Psoas muscle (tissue), 7 donors: ENCODE measurements at regions not wholly inside any gene's neighbourhood (a gene's known extent, or its start where the extent isn't known, plus 50 kb on each side); places are given as distances from the start of the nearest gene placed in this dataset.

Experiments used
- ATAC-seq, 4 donors: fragments of 200-7000 bp; cut with Tn5 transposase; one replicate each; pipeline ENCODE4 v1.9.1; 2020; ENCODE audit warnings: moderate library complexity in 3 of 4, mild to moderate bottlenecking in 2 of 4
- DNase-seq, 2 donors: peaks; one replicate each; pipeline ENCODE4 v3.0.0-alpha.2; 2020
- H3K27ac ChIP-seq: fragments of 200-600 bp; one replicate; pipeline ENCODE4 v1.8.0; 2022
- H3K27me3 ChIP-seq, 3 donors: fragments of 200-600 bp in 1 of 3; one replicate each; pipeline versions ENCODE4 v1.6.1 to v1.8.0; 2013 to 2022; ENCODE audit warnings: low read length in 2 of 3, mild to moderate bottlenecking in 2 of 3, moderate library complexity in 1 of 3; ENCODE audit not compliant: insufficient read depth in 3 of 3
- H3K36me3 ChIP-seq, 2 donors: fragments of 200-600 bp in 1 of 2; one replicate each; pipeline versions ENCODE4 v1.6.1 to v1.8.0; 2013 to 2022; ENCODE audit warnings: low read depth in 1 of 2, mild to moderate bottlenecking in 1 of 2, moderate library complexity in 1 of 2; ENCODE audit not compliant: insufficient read depth in 1 of 2
- H3K4me1 ChIP-seq: fragments of 200-600 bp; one replicate; pipeline ENCODE4 v1.8.0; 2022
- H3K4me3 ChIP-seq: fragments of 200-600 bp; one replicate; pipeline ENCODE4 v1.8.0; 2022; ENCODE audit warnings: mild to moderate bottlenecking
- H3K9me3 ChIP-seq: fragments of 200-600 bp; one replicate; pipeline ENCODE4 v1.8.0; 2022
- WGBS, 3 donors: extraction: QIAGEN DNeasy Blood & Tissue Kit; methylation state at CpG; one replicate each; pipeline versions ENCODE4 v1.1.6 to v1.1.7; 2013; 5-methylcytosine and 5-hydroxymethylcytosine counted together
- intact Hi-C, 2 donors: fragments of 100-400 bp; cut with DNase I; formaldehyde crosslinking; loops; one replicate each; pipeline versions ENCODE4 v1.11.0 to v1.14.2; 2022
- TF ChIP-seq, protein P1 (sequence below): fragments of 200-600 bp; IDR thresholded peaks from one replicate; pipeline ENCODE4 v1.8.0; 2022; ENCODE audit warnings: antibody characterized with exemption
- donor health status: healthy with polysubstance abuse.
- donor health status: DM: no; HTN: no; CAD: no; lungs with moderate emphysema.
- donor health status: Bipolar disorder and iron deficiency.
- donor health status: healthy.
- donor health status: DM: yes; HTN: yes; CAD: no.
- donor health status: DM: no; HTN: no; CAD: no.
- donor health status: DM: yes; HTN: yes; CAD: no.

DNA sequence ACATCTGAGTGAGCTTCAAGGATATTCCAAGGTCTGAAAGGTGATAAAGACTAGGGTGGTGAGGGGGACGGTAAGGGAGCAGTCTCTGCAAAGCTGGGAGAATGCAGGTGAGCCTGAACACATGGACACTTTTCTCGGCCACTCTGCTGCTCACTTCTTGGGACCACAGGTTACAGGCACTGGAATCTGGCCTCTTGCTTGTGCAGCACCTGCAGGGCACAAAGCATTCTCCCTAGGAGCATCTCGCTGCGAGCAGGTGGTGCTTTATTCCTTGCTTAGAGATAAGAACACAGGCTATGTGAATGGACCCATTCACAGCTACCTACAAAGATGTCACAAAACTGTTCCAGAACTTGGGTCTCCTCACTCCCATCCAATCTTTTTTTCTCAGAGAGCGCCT is 153.2 kb downstream of the DDX1 start:
- no peaks in the 10 kb centered on the region for H3K27me3 ChIP-seq
- no peaks in the 10 kb centered on the region for H3K9me3 ChIP-seq
- no peak overlapping the region for H3K27ac ChIP-seq
- ATAC-seq (no peak), DNase-seq (no peak)
- 97 to 99% (median 97%) methylated on average over 5 of the region's 5 CpGs for WGBS, 3 donors
- no peaks in the 10 kb centered on the region for H3K4me1 ChIP-seq
- H3K4me3 ChIP-seq = no peak overlapping the region
- TF ChIP-seq, protein P1, sequence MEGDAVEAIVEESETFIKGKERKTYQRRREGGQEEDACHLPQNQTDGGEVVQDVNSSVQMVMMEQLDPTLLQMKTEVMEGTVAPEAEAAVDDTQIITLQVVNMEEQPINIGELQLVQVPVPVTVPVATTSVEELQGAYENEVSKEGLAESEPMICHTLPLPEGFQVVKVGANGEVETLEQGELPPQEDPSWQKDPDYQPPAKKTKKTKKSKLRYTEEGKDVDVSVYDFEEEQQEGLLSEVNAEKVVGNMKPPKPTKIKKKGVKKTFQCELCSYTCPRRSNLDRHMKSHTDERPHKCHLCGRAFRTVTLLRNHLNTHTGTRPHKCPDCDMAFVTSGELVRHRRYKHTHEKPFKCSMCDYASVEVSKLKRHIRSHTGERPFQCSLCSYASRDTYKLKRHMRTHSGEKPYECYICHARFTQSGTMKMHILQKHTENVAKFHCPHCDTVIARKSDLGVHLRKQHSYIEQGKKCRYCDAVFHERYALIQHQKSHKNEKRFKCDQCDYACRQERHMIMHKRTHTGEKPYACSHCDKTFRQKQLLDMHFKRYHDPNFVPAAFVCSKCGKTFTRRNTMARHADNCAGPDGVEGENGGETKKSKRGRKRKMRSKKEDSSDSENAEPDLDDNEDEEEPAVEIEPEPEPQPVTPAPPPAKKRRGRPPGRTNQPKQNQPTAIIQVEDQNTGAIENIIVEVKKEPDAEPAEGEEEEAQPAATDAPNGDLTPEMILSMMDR = no peak
- H3K36me3 ChIP-seq = no peaks in the 10 kb centered on the region
- intact Hi-C loops = loop anchor here in 1 of 2 donors (1.0 kb wide), 1 partner anchor 23 kb away; no protein-coding TSS in a partner anchor

GRCh38 chr2:15745350-15745749 is 153.7 kb downstream of the DDX1 start:
- H3K27ac ChIP-seq = no peak overlapping the region
- H3K4me1 ChIP-seq = peaks cover 4% of the 10 kb centered on the region
- WGBS, 3 donors = 72 to 85% (median 83%) methylated on average over 3 of the region's 3 CpGs
- DNase-seq (no peak), ATAC-seq (no peak)
- H3K9me3 ChIP-seq = no peaks in the 10 kb centered on the region
- H3K4me3 ChIP-seq = no peak overlapping the region
- H3K36me3 ChIP-seq = no peaks in the 10 kb centered on the region
- intact Hi-C loops = no loop called here
- no peaks in the 10 kb centered on the region for H3K27me3 ChIP-seq
- TF ChIP-seq, protein P1 = no peak

DNA sequence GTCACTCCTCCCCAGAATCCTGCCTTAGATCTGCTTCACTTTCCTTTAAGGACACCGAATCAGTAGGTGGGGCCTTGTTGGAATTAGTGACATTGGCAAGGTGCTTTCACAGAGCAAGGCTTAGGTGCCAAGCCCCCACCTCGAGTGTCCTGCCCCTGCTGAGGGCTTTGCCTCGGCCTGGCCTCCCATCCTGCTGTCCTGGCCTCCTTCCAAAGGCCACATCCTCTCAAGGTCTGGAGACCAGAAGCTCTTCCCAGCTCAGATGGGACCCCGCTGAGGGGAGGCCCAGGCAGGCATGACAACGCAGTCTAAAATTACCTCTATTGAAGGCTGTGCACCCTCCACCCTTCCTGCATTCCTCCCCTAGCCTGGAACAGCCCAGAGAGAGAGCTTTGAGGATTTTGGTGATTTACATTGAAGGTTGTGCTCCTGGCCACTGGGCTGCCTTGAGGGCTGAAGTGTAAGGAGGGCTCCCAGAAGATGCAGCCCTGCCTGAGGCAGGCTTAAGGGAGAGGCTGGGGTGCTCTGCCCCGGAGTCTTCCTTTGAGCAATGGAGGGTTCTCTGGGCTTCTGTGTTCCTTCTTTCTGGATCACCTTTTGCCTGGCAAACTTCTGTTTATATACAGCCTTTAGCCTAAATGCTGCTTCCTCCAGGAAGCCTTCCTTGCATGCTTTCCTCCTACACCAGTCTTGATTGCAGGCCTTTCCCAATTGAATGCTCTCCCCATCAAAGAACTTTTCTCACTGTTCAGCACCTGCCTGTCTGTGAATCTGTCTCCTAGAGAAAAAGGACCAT is 154.4 kb downstream of the DDX1 start:
- no peaks in the 10 kb centered on the region for H3K36me3 ChIP-seq
- no peak for DNase-seq
- TF ChIP-seq, protein P1 = no peak
- 67 to 76% (median 69%) methylated on average over 6 of the region's 6 CpGs for WGBS, 3 donors
- no peaks in the 10 kb centered on the region for H3K9me3 ChIP-seq
- intact Hi-C loops = no loop called here
- no peak overlapping the region for H3K27ac ChIP-seq
- no peak overlapping the region for H3K4me3 ChIP-seq
- H3K27me3 ChIP-seq = no peaks in the 10 kb centered on the region
- H3K4me1 ChIP-seq = peaks cover 6% of the 10 kb centered on the region
- ATAC-seq = no peak

DNA sequence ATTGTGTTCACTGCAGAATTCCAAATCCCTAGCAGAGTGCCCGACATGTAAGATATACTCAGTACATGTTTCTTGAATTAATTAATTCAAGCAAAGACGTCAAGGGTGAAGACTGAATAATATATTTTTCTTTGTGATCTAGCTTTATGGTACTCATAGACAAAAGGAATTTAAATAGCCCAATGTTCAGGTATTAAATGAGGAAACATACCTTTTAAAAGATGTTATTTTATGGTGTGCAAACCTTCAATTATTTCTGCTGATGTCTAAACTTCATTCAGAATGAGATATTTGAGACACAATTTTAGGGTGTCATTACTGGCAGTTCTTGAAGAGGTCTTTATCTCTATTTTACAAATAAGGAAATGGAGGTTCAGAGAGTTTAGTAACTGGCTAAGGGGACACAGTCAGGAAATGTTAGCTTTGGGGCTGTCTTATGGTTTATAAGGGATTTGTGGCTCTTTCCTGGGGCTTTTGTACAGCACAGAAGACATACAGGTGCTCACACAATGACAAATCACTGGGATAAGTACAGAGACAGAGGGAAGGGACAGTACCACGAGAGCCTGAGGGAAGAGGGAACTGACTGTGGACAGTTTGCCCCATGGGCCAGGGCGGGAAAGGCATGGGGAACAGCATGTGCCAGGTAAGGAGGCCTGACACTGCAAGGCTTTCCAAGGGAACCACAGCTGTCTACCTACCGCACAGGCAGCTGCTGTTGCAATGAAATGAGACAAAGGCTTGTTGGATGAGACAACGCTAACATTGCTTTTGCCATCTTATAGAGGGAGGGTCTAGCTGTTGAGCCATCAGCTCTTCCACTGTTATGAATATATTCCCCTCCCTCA is 155.3 kb downstream of the DDX1 start:
- no peaks in the 10 kb centered on the region for H3K36me3 ChIP-seq
- H3K4me1 ChIP-seq = peaks cover 6% of the 10 kb centered on the region
- intact Hi-C loops = no loop called here
- TF ChIP-seq, protein P1 = no peak
- no peak overlapping the region for H3K27ac ChIP-seq
- no peak overlapping the region for H3K4me3 ChIP-seq
- no peaks in the 10 kb centered on the region for H3K27me3 ChIP-seq
- ATAC-seq (no peak), DNase-seq (no peak)
- WGBS, 3 donors = 92 to 95% (median 93%) methylated on average over 6 of the region's 6 CpGs
- H3K9me3 ChIP-seq = no peaks in the 10 kb centered on the region
